OCI-LY7 (cell line): ENCODE measurements at regions not wholly inside any gene's neighbourhood (a gene's known extent, or its start where the extent isn't known, plus 50 kb on each side); places are given as distances from the start of the nearest gene placed in this dataset.
"Not testable (repeated sequence)": the region's sequence is repeated elsewhere in the genome, so short reads cannot be mapped to it uniquely, and the experiment has no call there.

ENCODE experiments used
- BruUV-seq: library from RNA; stranded (reverse); fragments of 400-500 nt; replicated peaks from 2 replicates; lab custom pipeline; 2021; lab: Mats Ljungman, UMichigan
- CTCF ChIA-PET: fragments of 300-600 bp; sonication (Branson Sonifier 250); formaldehyde crosslinking; loops from one replicate; lab custom pipeline; 2022; ENCODE audit warnings: antibody characterized with exemption; ENCODE audit not compliant: unreplicated experiment; lab: Charles Lee
- POLR2A ChIA-PET: fragments of 300-600 bp; sonication (Branson Sonifier 250); formaldehyde crosslinking; loops from one replicate; lab custom pipeline; 2022; ENCODE audit warnings: antibody characterized with exemption; lab: Charles Lee
- DNase-seq: peaks from one replicate; pipeline ENCODE4 v3.0.0-alpha.2; 2015; ENCODE audit warnings: low spot score
- H2AFZ ChIP-seq: fragments of 200-600 bp; sonication (generic), shearing (Covaris generic); 2 replicates; pipeline ENCODE4 v1.6.1; 2014; ENCODE audit warnings: mild to moderate bottlenecking, antibody characterized with exemption, low read length, moderate library complexity
- H3K27ac ChIP-seq: fragments of 200-600 bp; sonication (generic); 2 replicates; pipeline ENCODE4 v1.5.1; 2014; ENCODE audit warnings: mixed run types, low read depth, mild to moderate bottlenecking, moderate library complexity, low read length, inconsistent platforms; ENCODE audit not compliant: poor library complexity, severe bottlenecking
- H3K36me3 ChIP-seq: fragments of 200-600 bp; sonication (generic); 2 replicates; pipeline ENCODE4 v1.6.1; 2014; ENCODE audit warnings: mild to moderate bottlenecking, antibody characterized with exemption, low read length, moderate library complexity, mixed read lengths; ENCODE audit not compliant: insufficient read depth
- H3K4me1 ChIP-seq: fragments of 200-600 bp; sonication (generic); 2 replicates; pipeline ENCODE4 v1.5.1; 2014; ENCODE audit warnings: mild to moderate bottlenecking, low read length; ENCODE audit not compliant: insufficient read depth, poor library complexity, severe bottlenecking
- H3K4me2 ChIP-seq: fragments of 200-600 bp; sonication (generic); 2 replicates; pipeline ENCODE4 v1.6.1; 2014; ENCODE audit warnings: mild to moderate bottlenecking, low read length
- H3K4me3 ChIP-seq: fragments of 200-600 bp; sonication (generic); 2 replicates; pipeline ENCODE4 v1.5.1; 2014; ENCODE audit warnings: mild to moderate bottlenecking, low read depth, low read length; ENCODE audit not compliant: poor library complexity, severe bottlenecking
- H3K79me2 ChIP-seq: fragments of 200-600 bp; sonication (generic); 2 replicates; pipeline ENCODE4 v1.6.1; 2016; ENCODE audit warnings: low read depth, mild to moderate bottlenecking, low read length, moderate library complexity, mixed read lengths; ENCODE audit not compliant: insufficient read depth
- H3K9me2 ChIP-seq: fragments of 200-600 bp; sonication (generic); 2 replicates; pipeline ENCODE4 v1.6.1; 2016; ENCODE audit warnings: mild to moderate bottlenecking, low read length, mixed read lengths; ENCODE audit not compliant: insufficient read depth
- H3K9me3 ChIP-seq: fragments of 200-600 bp; sonication (generic); 2 replicates; pipeline ENCODE4 v1.6.1; 2014; ENCODE audit warnings: mild to moderate bottlenecking, mixed run types, low read length, mixed read lengths
- H4K20me1 ChIP-seq: fragments of 200-600 bp; sonication (generic); 2 replicates; pipeline ENCODE4 v1.6.1; 2014; ENCODE audit warnings: mild to moderate bottlenecking, antibody characterized with exemption, low read length, moderate library complexity, mixed read lengths; ENCODE audit not compliant: insufficient read depth
- CTCF ChIP-seq: fragments of 200-600 bp; sonication (generic); conservative IDR thresholded peaks from 2 replicates; pipeline ENCODE4 v1.5.1; 2014; ENCODE audit warnings: mild to moderate bottlenecking, antibody characterized with exemption, low read length, moderate library complexity, mixed read lengths
- EZH2phosphoT487 ChIP-seq: fragments of 200-600 bp; sonication (generic); IDR thresholded peaks from 2 replicates; pipeline ENCODE4 v1.6.1; 2018; ENCODE audit warnings: low read depth, borderline replicate concordance, mild to moderate bottlenecking, mixed run types, antibody characterized with exemption, low read length, moderate library complexity, mixed read lengths
- intact Hi-C: fragments of 100-400 bp; cut with micrococcal nuclease; formaldehyde crosslinking; loops from one replicate; pipeline ENCODE4 v1.10.0; 2022; ENCODE audit not compliant: unreplicated experiment

GRCh38 chr10:53370347-53370746 is 597.8 kb upstream of the MBL2 start:
- Histone ChIP-seq H4K20me1 (no peaks in the 10 kb centered on the region), H3K4me1 (no peaks in the 10 kb centered on the region), H3K4me2 (no peak overlapping the region), H3K9me2 (no peaks in the 10 kb centered on the region), H3K27ac (no peak overlapping the region), H2AFZ (no peak overlapping the region), H3K9me3 (no peaks in the 10 kb centered on the region), H3K36me3 (no peaks in the 10 kb centered on the region), H3K79me2 (no peaks in the 10 kb centered on the region), H3K4me3 (no peak overlapping the region)
- intact Hi-C loops: no loop called here
- TF ChIP-seq EZH2phosphoT487 (no peak), CTCF (no peak)
- ChIA-PET CTCF (no interaction called here), POLR2A (no interaction called here)
- no TSS peak for BruUV-seq
- DNase-seq: no peak

GRCh38 chr10:53361936-53362335 is 589.4 kb upstream of the MBL2 start:
- H3K9me3 ChIP-seq: no peaks in the 10 kb centered on the region
- CTCF ChIA-PET: no interaction called here
- no peak overlapping the region for H2AFZ ChIP-seq
- TF ChIP-seq EZH2phosphoT487: no peak
- no peak for TF ChIP-seq CTCF
- DNase-seq: no peak
- intact Hi-C loops: no loop called here
- no peaks in the 10 kb centered on the region for H3K79me2 ChIP-seq
- H3K4me3 ChIP-seq: no peak overlapping the region
- no peaks in the 10 kb centered on the region for H3K36me3 ChIP-seq
- H3K4me2 ChIP-seq: no peak overlapping the region
- H3K4me1 ChIP-seq: no peaks in the 10 kb centered on the region
- no peak overlapping the region for H3K27ac ChIP-seq
- H3K9me2 ChIP-seq: no peaks in the 10 kb centered on the region
- no TSS peak for BruUV-seq
- POLR2A ChIA-PET: no interaction called here
- no peaks in the 10 kb centered on the region for H4K20me1 ChIP-seq

DNA sequence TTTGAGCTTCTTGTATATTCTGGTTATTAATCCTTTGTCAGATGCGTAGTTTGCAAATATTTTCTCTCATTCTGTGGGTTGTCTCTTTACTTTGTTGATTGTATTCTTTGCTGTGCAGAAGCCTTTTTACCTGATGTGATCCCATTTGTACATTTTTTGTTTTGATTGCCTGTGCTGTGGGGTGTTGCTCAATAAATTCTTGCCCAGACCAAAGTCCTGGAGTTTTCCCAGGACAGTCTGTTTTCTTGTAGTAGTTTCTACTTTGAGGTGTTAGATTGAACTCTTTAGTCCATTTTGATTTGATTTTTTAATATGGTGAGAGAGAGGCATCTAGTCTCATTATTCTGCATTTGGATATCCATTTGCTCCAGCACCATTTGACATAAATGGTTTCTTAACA is 588.7 kb upstream of the MBL2 start:
- Histone ChIP-seq H3K4me2 (no peak overlapping the region), H3K9me3 (no peaks in the 10 kb centered on the region), H3K4me1 (no peaks in the 10 kb centered on the region), H3K9me2 (no peaks in the 10 kb centered on the region), H3K27ac (no peak overlapping the region), H3K4me3 (no peak overlapping the region), H2AFZ (no peak overlapping the region), H4K20me1 (no peaks in the 10 kb centered on the region), H3K36me3 (no peaks in the 10 kb centered on the region), H3K79me2 (no peaks in the 10 kb centered on the region)
- intact Hi-C loops: no loop called here
- POLR2A ChIA-PET: no interaction called here
- BruUV-seq: no TSS peak
- no peak for TF ChIP-seq EZH2phosphoT487
- no peak for TF ChIP-seq CTCF
- CTCF ChIA-PET: no interaction called here
- DNase-seq: no peak

DNA sequence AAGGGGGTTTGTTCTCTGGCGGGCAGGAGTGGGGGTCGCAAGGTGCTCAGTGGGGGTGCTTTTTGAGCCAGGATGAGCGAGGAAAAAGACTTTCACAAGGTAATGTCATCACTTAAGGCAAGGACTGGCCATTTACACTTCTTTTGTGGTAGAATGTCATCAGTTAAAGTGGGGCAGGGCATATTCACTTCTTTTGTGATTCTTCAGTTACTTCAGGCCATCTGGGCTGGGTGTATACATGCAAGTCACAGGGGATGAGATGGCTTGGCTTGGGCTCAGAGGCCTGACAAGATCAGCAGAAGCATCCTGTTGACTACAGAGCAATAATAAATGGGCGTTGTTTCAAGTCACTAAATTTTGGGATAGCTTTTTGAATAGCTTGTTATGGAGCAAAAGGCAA is 586.4 kb upstream of the MBL2 start:
- CTCF ChIA-PET: not testable (repeated sequence)

More for the DNA sequence above, 586.4 kb upstream of the MBL2 start:
- H3K4me3 ChIP-seq, H2AFZ ChIP-seq, intact Hi-C loops, POLR2A ChIA-PET, H3K4me2 ChIP-seq, H3K4me1 ChIP-seq, H3K9me3 ChIP-seq, H4K20me1 ChIP-seq, BruUV-seq, DNase-seq, H3K27ac ChIP-seq, H3K36me3 ChIP-seq, H3K9me2 ChIP-seq, H3K79me2 ChIP-seq: not testable (repeated sequence)
